HG02938 (cell line): ENCODE measurements at regions not wholly inside any gene's neighbourhood (a gene's known extent, or its start where the extent isn't known, plus 50 kb on each side); places are given as distances from the start of the nearest gene placed in this dataset.
"Not testable (repeated sequence)": the region's sequence is repeated elsewhere in the genome, so short reads cannot be mapped to it uniquely, and the experiment has no call there.

Source experiments
- ATAC-seq: cut with Tn5 transposase; IDR thresholded peaks from one replicate; pipeline ENCODE4 v1.9.1; 2021; ENCODE audit warnings: mild to moderate bottlenecking, moderate library complexity; ENCODE audit not compliant: unreplicated experiment

DNA sequence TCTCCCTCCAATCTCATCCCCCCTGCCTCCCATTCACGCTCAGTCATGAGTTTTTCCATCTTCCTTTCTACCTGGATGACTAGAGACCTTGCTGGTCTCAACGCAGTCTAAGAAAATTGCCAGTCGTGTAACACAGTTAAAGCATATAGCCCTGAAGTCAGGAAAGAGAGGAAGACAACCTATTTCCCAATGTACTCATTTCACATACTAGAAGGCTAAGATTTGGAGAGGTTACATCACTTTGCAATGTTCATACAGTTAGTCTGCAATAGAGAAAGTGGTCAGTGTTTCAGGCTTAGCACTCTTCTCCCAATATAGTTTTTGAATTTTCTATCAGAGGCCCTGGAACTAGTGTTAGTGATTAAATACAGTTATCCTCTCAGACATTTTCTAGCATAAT, 278.6 kb downstream of the EDEM1 start:
- ATAC-seq = no peak

- no peak for ATAC-seq
Measured at GRCh38 chr3:5466717-5467116, 279.2 kb downstream of the EDEM1 start.

DNA sequence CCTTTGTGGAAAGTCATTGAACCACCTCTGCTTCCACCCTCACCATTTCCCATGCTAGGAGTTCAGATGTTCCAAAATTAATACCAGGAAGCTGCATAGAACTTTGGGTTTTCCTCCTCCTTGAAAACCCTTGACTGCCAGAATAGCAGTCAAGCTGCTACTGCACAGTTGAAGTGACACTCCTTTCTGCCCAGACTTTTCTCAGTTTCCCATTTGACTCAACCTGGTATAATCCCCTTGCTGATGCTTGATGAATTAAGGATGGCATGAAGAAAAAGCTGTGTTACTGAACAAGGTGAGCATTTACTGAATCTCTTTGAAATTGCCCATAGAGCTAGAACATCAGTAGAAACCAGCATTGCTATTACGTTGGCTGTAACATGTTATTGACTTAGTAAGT, 286.0 kb downstream of the EDEM1 start:
- no peak for ATAC-seq

GRCh38 chr3:5476403-5476802, 288.9 kb downstream of the EDEM1 start:
- no peak for ATAC-seq

DNA sequence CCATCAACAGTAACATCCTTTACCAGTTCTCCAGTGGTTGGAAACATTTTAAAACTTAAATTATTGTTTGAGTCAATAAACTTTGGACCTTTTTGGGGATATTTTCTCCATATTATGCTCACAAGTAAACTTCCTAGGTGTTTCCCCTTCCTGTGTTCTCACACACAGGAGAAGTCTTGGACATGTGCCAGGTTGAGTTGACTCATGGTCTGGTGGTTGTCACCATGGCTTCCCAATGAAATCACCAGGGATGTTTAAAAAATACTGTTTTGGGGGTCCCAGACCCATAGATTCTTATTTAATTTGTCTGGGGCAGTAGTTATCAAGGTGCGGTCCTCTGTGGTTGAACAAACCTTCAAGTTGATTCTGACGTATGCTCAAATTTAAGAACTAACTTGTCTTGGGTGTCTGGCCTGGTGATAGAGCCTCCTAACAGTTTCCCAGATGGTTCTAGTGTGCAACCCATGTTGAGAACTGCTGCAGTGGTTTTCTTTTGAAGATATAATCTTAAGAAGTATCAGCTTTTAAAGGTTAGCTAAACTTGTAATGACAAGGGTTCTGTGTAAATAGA, 291.8 kb downstream of the EDEM1 start:
- no peak for ATAC-seq

- ATAC-seq = no peak
Measured at GRCh38 chr3:5480190-5480589, 292.7 kb downstream of the EDEM1 start.

DNA sequence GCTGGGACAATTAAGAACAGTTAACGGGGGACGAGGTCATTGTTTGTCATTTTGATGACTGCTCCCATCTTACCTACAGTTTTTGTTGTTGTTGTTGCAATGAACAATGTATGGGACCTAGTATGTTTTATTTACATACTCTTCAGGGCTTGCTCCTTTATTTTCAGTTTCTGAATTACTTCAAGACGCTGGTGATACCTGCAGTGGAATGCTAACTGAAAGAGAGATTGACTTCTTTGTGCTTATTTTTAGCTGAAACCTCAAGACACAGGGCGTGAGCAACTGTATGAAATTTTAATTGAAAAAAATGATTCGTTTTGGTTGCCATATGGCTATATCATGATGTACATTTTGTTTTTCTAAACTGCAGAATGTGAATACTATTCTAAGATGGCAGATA, 297.9 kb downstream of the EDEM1 start:
- ATAC-seq = peak; percentile 34

DNA sequence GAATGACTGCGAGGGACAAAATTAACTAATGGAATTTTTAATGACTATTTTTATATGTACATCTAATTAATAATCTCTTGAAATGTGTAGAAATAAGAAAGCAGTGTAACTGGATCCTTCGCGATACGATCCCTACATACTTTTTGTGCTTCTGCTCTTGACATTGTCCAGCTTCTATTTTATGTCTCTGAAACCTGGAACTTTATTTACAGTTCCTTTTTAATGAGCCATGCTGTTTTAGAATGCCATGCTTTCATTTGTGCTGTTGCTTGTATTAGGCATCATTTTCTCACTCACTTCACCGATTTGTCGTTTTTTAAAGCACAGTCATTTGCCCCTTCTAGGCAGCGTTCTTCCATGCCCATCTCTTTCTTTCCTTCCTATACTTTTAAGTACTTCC, 301.3 kb downstream of the EDEM1 start:
- no peak for ATAC-seq

GRCh38 chr3:5489536-5489935, 302.0 kb downstream of the EDEM1 start:
- peak; percentile 83 for ATAC-seq

DNA sequence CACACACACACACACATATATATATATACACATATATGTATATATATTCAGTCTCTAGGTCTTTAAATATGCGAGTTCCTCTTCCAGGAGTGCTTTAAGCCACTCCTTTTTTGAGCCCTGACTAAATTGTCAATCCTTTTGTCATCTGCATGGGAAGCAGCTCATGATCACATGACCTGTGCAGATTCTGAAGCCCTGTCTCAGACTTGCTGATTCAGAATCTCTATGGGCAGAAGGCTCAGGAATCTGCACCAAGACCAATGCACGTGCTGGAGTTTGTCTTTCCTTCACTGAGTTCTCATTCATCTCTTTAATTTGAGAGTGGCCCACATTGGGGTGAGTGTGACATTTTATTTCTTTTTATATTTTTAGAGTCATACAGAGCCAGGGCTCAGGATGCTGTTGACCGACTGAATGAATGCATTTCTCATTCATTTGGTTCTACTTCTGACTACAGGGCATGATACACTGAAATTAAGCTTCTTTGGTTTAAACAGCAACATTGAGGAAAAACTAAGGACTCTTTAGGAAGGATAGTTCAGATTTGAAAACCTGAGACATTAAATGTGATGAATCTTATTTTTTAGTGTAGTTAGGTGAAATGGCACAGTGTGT, 307.5 kb downstream of the EDEM1 start:
- no peak for ATAC-seq

- ATAC-seq = no peak
Measured at GRCh38 chr3:5497497-5497896, 310.0 kb downstream of the EDEM1 start.

DNA sequence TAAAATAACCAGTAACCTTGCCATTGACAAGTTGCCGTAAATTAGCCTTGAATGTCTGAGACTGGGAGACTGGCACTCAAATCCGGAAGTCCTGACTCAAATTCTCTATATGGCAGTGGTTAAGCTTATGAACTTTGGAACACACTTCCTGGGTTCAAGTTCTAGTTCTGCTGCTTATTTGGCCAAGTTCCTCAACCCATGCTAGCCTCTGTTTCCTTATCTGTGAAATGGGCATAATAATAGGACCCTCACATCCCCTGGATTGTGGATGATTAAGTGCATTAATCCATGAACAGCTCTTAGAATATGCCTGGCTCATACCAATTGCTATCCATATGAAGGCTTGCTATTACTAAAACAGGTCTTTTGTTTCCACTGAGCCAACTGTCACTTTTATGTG, 311.5 kb downstream of the EDEM1 start:
- peak; percentile 32 for ATAC-seq

DNA sequence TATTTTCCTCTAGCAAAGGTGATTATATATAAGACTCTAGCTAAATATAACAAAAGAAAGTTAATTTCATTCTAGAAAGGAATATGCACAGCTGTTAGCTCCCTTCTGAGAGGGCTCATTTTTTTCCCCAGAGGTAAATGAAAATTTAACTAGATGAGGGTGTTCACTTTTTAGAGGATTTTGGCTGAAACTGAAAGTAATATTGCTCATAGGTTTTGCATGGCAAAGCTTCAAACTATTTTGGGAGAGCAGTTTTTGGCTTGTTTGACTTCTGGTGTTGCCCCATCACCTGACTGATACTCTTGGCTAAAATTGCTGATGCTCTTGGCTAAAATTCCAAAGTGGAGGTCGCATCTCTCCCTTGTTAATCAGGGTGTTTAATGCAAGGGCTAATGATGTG, 311.9 kb downstream of the EDEM1 start:
- peak; percentile 92 for ATAC-seq

DNA sequence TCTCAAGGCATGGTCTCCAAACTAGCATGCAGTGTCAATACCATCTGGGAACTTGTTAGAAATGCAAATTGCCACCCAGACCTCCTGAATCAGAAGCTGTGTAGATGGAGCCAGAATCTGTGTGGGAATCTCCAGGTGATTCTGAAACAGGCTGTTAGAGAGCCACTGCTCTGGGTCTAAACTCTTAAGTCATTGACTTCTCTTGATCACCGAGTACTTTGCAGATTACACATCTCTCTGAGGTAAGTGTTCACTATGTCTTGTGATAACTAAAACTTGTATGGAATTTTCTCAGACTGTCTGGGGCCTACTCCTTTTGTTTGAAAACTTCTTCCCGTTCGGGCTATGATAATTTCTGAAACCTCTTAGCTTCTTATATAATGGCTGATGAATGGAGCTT, 315.6 kb downstream of the EDEM1 start:
- no peak for ATAC-seq

GRCh38 chr3:5504135-5504534, 316.6 kb downstream of the EDEM1 start:
- no peak for ATAC-seq

DNA sequence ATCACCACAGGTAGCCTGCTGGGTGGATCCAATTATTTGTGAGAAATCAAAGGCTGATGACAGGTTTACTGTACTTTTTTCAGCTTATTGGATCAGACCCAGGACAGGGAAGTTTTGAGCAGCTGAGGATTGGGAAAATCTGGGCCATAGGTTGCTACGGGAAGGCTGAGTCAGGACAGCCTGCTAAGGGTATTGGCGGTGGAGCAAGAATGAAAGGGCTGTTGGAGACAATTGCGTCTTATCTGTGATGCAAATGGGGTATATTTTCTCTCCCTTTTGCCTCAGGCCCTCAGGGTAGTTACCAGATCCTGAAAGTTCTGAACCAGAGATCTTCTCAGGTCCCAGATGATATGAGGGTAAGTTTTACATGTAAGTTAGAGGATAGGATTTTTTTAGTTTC, 317.7 kb downstream of the EDEM1 start:
- ATAC-seq = no peak

DNA sequence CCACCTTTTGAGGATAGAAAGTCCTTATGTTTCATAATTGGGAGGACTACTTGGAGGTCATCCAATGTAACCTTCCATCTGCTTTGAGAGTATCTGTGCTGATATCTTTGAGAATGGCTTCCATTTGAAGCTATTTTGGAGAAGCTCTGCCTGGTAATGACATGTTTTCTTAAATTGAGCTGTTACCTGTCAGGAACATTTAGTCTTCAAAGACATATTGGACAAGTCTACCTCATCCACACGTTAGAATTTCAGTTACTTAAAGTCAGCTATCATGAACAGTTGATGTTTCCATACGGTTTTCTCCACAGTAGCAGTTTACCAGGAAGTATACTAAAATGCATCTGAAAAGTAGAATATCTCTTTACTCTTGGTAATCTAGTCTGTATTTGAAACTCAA, 318.5 kb downstream of the EDEM1 start:
- ATAC-seq = no peak

DNA sequence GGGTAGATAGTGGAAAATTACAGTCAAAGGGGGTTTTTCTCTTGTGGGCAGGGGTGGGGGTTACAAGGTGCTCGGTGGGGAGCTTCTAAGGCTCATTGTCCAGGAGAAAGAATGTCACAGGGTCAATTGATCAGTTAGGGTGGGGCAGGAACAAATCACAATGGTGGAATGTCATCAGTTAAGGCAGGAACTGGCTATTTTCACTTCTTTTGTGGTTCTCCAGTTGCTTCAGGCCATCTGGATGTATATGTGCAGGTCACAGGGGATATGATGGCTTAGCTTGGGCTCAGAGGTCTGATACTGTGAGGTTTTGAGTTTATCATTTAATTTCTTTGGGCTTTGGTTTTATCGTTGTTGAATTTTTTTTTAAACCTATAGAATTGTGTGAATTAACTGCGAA, 321.4 kb downstream of the EDEM1 start:
- not testable (repeated sequence) for ATAC-seq

DNA sequence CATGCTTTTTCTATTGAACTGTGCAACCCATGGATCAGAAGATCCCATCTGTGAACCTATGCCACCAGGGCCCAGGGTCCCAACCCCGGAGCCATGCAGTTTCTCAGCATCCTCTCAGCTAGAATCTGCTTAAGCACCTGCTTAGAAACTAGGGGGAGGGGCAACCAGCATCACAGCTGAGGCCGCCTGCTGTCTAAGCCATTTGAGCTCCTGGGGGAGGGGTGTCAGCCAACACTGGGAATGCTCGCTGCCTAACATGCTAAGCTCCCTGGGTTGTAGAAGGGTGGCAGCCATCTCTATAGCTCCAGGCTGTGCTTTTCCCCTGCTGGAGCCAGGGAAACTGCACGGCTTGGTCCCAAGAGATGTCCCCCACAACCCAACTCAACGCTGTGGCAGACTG, 322.8 kb downstream of the EDEM1 start:
- ATAC-seq = no peak

DNA sequence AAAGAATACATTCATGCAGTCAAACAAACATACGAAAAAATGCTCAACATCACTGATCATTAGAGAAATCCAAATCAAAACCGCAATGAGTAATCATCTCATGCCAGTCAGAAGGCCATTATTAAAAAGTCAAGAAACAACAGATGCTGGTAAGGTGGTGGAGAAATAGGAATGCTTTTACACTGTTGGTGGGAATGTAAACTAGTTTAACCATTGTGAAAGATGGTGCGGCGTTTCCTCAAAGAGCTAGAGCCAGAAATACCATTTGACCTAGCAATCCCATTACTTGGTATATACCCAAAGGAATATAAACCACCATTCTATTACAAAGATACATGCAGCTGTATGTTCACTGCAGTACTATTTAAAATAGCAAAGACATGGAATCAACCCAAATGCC, 330.4 kb downstream of the EDEM1 start:
- ATAC-seq = no peak

GRCh38 chr3:5520237-5520636, 332.7 kb downstream of the EDEM1 start:
- ATAC-seq = no peak

GRCh38 chr3:5523125-5523524, 335.6 kb downstream of the EDEM1 start:
- no peak for ATAC-seq

- no peak for ATAC-seq
Measured at GRCh38 chr3:5531039-5531438, 343.5 kb downstream of the EDEM1 start.
